Stomach (tissue), 8 donors: ENCODE measurements at regions not wholly inside any gene's neighbourhood (a gene's known extent, or its start where the extent isn't known, plus 50 kb on each side); places are given as distances from the start of the nearest gene placed in this dataset.

Source experiments
- DNase-seq, 2 donors: peaks; one replicate each; pipeline versions ENCODE4 v3.0.0 to v3.0.0-alpha.2; 2013 to 2019
- H3K27ac ChIP-seq, 5 donors: fragments of 200-600 bp in 4 of 5; sonication (generic) in 4 of 5; one replicate each; pipeline ENCODE4 v1.5.1; 2013 to 2019; ENCODE audit warnings: mild to moderate bottlenecking in 1 of 5, moderate library complexity in 1 of 5
- H3K27me3 ChIP-seq, 3 donors: fragments of 200-600 bp; sonication (generic); one replicate each; pipeline ENCODE4 v1.5.1; 2017 to 2019; ENCODE audit warnings: mixed run types in 1 of 3
- H3K36me3 ChIP-seq, 4 donors: fragments of 200-600 bp; sonication (generic); 1 replicate in 3 of 4; 2 replicates in 1 of 4; pipeline ENCODE4 v1.5.1; 2016 to 2019
- H3K4me1 ChIP-seq, 4 donors: fragments of 200-600 bp; sonication (generic); one replicate each; pipeline ENCODE4 v1.5.1; 2016 to 2019
- H3K4me3 ChIP-seq, 4 donors: fragments of 200-600 bp; sonication (generic) in 3 of 4; one replicate each; pipeline ENCODE4 v1.5.1; 2016 to 2019; ENCODE audit warnings: mild to moderate bottlenecking in 1 of 4
- H3K9me3 ChIP-seq, 4 donors: fragments of 200-600 bp; sonication (generic); one replicate each; pipeline ENCODE4 v1.5.1; 2016 to 2019
- CTCF ChIP-seq, 7 experiments: fragments of 450-650 bp in 4 of 7; fragments of 200-600 bp in 3 of 7; sonication (generic) in 3 of 7; IDR thresholded peaks; one replicate each; pipeline ENCODE4 v1.5.1; 2016 to 2019; ENCODE audit warnings: antibody characterized with exemption in 7 of 7, control low read depth in 2 of 7, mild to moderate bottlenecking in 1 of 7
- EP300 ChIP-seq: sonication (generic); formaldehyde crosslinking; IDR thresholded peaks from one replicate; pipeline ENCODE4 v1.6.1; 2017; ENCODE audit warnings: antibody characterized with exemption
- POLR2A ChIP-seq, 4 donors: fragments of 450-650 bp; IDR thresholded peaks; one replicate each; pipeline ENCODE4 v1.6.1; 2016; ENCODE audit warnings: antibody characterized with exemption in 4 of 4, control low read depth in 2 of 4, mild to moderate bottlenecking in 1 of 4, moderate library complexity in 1 of 4
- POLR2AphosphoS5 ChIP-seq, 3 donors: sonication (generic); formaldehyde crosslinking; IDR thresholded peaks; one replicate each; pipeline ENCODE4 v1.6.1; 2016; ENCODE audit warnings: antibody characterized with exemption in 3 of 3
- WGBS, 5 donors: extraction: QIAGEN DNeasy Blood & Tissue Kit in 3 of 5; methylation state at CpG; one replicate each; pipeline versions ENCODE4 v1.1.5 to v1.1.7; 2013 to 2018; 5-methylcytosine and 5-hydroxymethylcytosine counted together
- intact Hi-C: fragments of 100-400 bp; cut with DNase I; formaldehyde crosslinking; loops from one replicate; pipeline ENCODE4 v1.15.1; 2023; ENCODE audit warnings: low total_unique reads
- donor health status: healthy with polysubstance abuse.
- donor health status: Bipolar disorder and iron deficiency.
- donor health status: healthy.

GRCh38 chr7:145779140-145779539 is 337.5 kb upstream of the CNTNAP2 start:
- TF ChIP-seq EP300 (no peak), POLR2A (IDR thresholded peaks at IDR 0.05) (no peak), CTCF (IDR thresholded peaks at IDR 0.05) (no peak), POLR2AphosphoS5 (IDR thresholded peaks at IDR 0.05) (no peak)
- Histone ChIP-seq H3K4me1 (no peaks in the 10 kb centered on the region), H3K36me3 (no peaks in the 10 kb centered on the region), H3K9me3 (peaks cover 0 to 4% (median 0%) of the 10 kb centered on the region in 4 donors), H3K4me3 (no peak overlapping the region), H3K27ac (no peak overlapping the region), H3K27me3 (no peaks in the 10 kb centered on the region)
- intact Hi-C loops: no loop called here
- peak in 1 of 2 donors; percentile 15 for DNase-seq
- 50 to 72% (median 63%) methylated on average over 2 of the region's 2 CpGs for WGBS, 5 donors

GRCh38 chr7:145774777-145775176 is 341.8 kb upstream of the CNTNAP2 start:
- H3K27me3 ChIP-seq: no peaks in the 10 kb centered on the region
- no peaks in the 10 kb centered on the region for H3K4me1 ChIP-seq
- no peak overlapping the region for H3K27ac ChIP-seq
- 81 to 84% (median 83%) methylated on average over 2 of the region's 2 CpGs for WGBS, 5 donors
- no peak for TF ChIP-seq POLR2A (IDR thresholded peaks at IDR 0.05)
- TF ChIP-seq POLR2AphosphoS5 (IDR thresholded peaks at IDR 0.05): no peak
- TF ChIP-seq CTCF (IDR thresholded peaks at IDR 0.05): no peak
- TF ChIP-seq EP300: no peak
- intact Hi-C loops: no loop called here
- no peak overlapping the region for H3K4me3 ChIP-seq
- H3K9me3 ChIP-seq: no peaks in the 10 kb centered on the region
- no peaks in the 10 kb centered on the region for H3K36me3 ChIP-seq
- no peak for DNase-seq

GRCh38 chr7:145753004-145753403 is 363.6 kb upstream of the CNTNAP2 start:
- intact Hi-C loops: no loop called here
- no peaks in the 10 kb centered on the region for H3K36me3 ChIP-seq
- H3K4me3 ChIP-seq: no peak overlapping the region
- H3K27ac ChIP-seq: no peak overlapping the region
- DNase-seq: no peak
- H3K27me3 ChIP-seq: no peaks in the 10 kb centered on the region
- TF ChIP-seq POLR2AphosphoS5 (IDR thresholded peaks at IDR 0.05) (no peak), EP300 (no peak), CTCF (IDR thresholded peaks at IDR 0.05) (no peak)
- peaks cover 0 to 30% (median 0%) of the 10 kb centered on the region in 4 donors for H3K9me3 ChIP-seq
- H3K4me1 ChIP-seq: no peaks in the 10 kb centered on the region
- WGBS, 5 donors: 85 to 92% (median 89%) methylated on average over 11 of the region's 11 CpGs

- Histone ChIP-seq H3K36me3 (no peaks in the 10 kb centered on the region), H3K27me3 (no peaks in the 10 kb centered on the region), H3K4me1 (no peaks in the 10 kb centered on the region), H3K27ac (no peak overlapping the region), H3K9me3 (peaks cover 0 to 4% (median 0%) of the 10 kb centered on the region in 4 donors), H3K4me3 (no peak overlapping the region)
- TF ChIP-seq CTCF (IDR thresholded peaks at IDR 0.05): no peak
- TF ChIP-seq POLR2AphosphoS5 (IDR thresholded peaks at IDR 0.05): no peak
- no peak for TF ChIP-seq EP300
- TF ChIP-seq POLR2A (IDR thresholded peaks at IDR 0.05): no peak
- DNase-seq: no peak
- intact Hi-C loops: no loop called here
- WGBS, 5 donors: 70 to 82% (median 77%) methylated on average over 2 of the region's 2 CpGs
Observed at GRCh38 chr7:145737617-145738016, 379.0 kb upstream of the CNTNAP2 start.
